Endodermal cell (in vitro differentiated cells): ENCODE measurements at regions not wholly inside any gene's neighbourhood (a gene's known extent, or its start where the extent isn't known, plus 50 kb on each side); places are given as distances from the start of the nearest gene placed in this dataset.

Experiments used
- DNase-seq: peaks from one replicate; pipeline ENCODE4 v3.0.0-alpha.2; 2017
- H3K27ac ChIP-seq: 2 replicates; pipeline ENCODE4 v1.5.1; 2013; ENCODE audit warnings: mild to moderate bottlenecking, low read depth, low read length, moderate library complexity
- H3K27me3 ChIP-seq: 2 replicates; pipeline ENCODE4 v1.6.1; 2013; ENCODE audit warnings: mild to moderate bottlenecking, low read length, moderate library complexity; ENCODE audit not compliant: insufficient read depth, control insufficient read depth, poor library complexity, severe bottlenecking
- H3K36me3 ChIP-seq: 2 replicates; pipeline ENCODE4 v1.7.0; 2013; ENCODE audit warnings: mild to moderate bottlenecking, low read length, moderate library complexity; ENCODE audit not compliant: control insufficient read depth, insufficient read depth
- H3K4me1 ChIP-seq: one replicate; pipeline ENCODE4 v1.7.0; 2013; ENCODE audit warnings: low read length; ENCODE audit not compliant: control insufficient read depth, insufficient read depth
- H3K4me3 ChIP-seq: 2 replicates; pipeline ENCODE4 v1.5.1; 2013; ENCODE audit warnings: mild to moderate bottlenecking, low read length, moderate library complexity
- H3K9ac ChIP-seq: 2 replicates; pipeline ENCODE4 v1.6.1; 2013; ENCODE audit warnings: mild to moderate bottlenecking, low read length, moderate library complexity; ENCODE audit not compliant: poor library complexity, severe bottlenecking; ENCODE audit errors: extremely low read depth
- H3K9me3 ChIP-seq: 2 replicates; pipeline ENCODE4 v1.6.1; 2013; ENCODE audit warnings: mild to moderate bottlenecking, low read length, moderate library complexity; ENCODE audit not compliant: control insufficient read depth
- H3K27ac Mint-ChIP-seq: 2 replicates; pipeline ENCODE4 v1.8.0; 2020; ENCODE audit warnings: mixed read lengths
- H3K27me3 Mint-ChIP-seq: 2 replicates; pipeline ENCODE4 v1.8.0; 2021; ENCODE audit warnings: mild to moderate bottlenecking, mixed read lengths; ENCODE audit not compliant: insufficient read depth
- H3K36me3 Mint-ChIP-seq: 2 replicates; pipeline ENCODE4 v1.8.0; 2020; ENCODE audit warnings: low read depth, mixed read lengths
- H3K4me1 Mint-ChIP-seq: 2 replicates; pipeline ENCODE4 v1.8.0; 2020; ENCODE audit warnings: mixed read lengths
- H3K4me3 Mint-ChIP-seq: 2 replicates; pipeline ENCODE4 v1.8.0; 2020; ENCODE audit warnings: mild to moderate bottlenecking, moderate library complexity, mixed read lengths
- H3K9me3 Mint-ChIP-seq: 2 replicates; pipeline ENCODE4 v1.8.0; 2020; ENCODE audit warnings: mild to moderate bottlenecking, mixed read lengths
- CTCF ChIP-seq: fragments of 200-600 bp; sonication (generic); conservative IDR thresholded peaks from 2 replicates; pipeline ENCODE4 v1.5.0; 2021; ENCODE audit warnings: antibody characterized with exemption, mild to moderate bottlenecking
- WGBS, 2 experiments: methylation state at CpG; one replicate each; pipeline versions ENCODE4 v1.1.5 to v1.1.7; 2013; ENCODE audit warnings: missing lambda C conversion rate in 2 of 2, mixed read lengths in 1 of 2; ENCODE audit not compliant: insufficient coverage in 1 of 2, insufficient read length in 1 of 2; 5-methylcytosine and 5-hydroxymethylcytosine counted together

- no peak for TF ChIP-seq CTCF
- no peaks in the 10 kb centered on the region for H3K36me3 ChIP-seq
- no peaks in the 10 kb centered on the region for H3K9me3 ChIP-seq
- no peak overlapping the region for H3K27ac ChIP-seq
- peak overlapping the region; percentile 39 for H3K4me3 ChIP-seq
- no peak overlapping the region for H3K9ac ChIP-seq
- Mint-ChIP-seq H3K27me3 (peaks cover 6% of the 10 kb centered on the region), H3K4me3 (peak overlapping the region; percentile 5), H3K36me3 (no peaks in the 10 kb centered on the region), H3K27ac (peak overlapping the region; percentile 87), H3K9me3 (no peaks in the 10 kb centered on the region), H3K4me1 (peaks cover 48% of the 10 kb centered on the region)
- DNase-seq, result no peak
- peaks cover 21% of the 10 kb centered on the region for H3K4me1 ChIP-seq
- WGBS, 2 experiments, result 49% methylated on average over 2 of the region's 2 CpGs; no CpG with 5 or more reads in 1 of the 2 experiments
- no peaks in the 10 kb centered on the region for H3K27me3 ChIP-seq
Observed at GRCh38 chr6:11428371-11428770, 109.2 kb upstream of the TMEM170B start.

- Mint-ChIP-seq H3K9me3 (no peaks in the 10 kb centered on the region), H3K4me1 (peaks cover 46% of the 10 kb centered on the region), H3K36me3 (no peaks in the 10 kb centered on the region), H3K27me3 (peaks cover 6% of the 10 kb centered on the region), H3K27ac (peak overlapping the region; percentile 87), H3K4me3 (no peak overlapping the region)
- DNase-seq, result no peak
- Histone ChIP-seq H3K27me3 (no peaks in the 10 kb centered on the region), H3K4me1 (peaks cover 21% of the 10 kb centered on the region), H3K27ac (no peak overlapping the region), H3K9ac (no peak overlapping the region), H3K36me3 (no peaks in the 10 kb centered on the region), H3K4me3 (no peak overlapping the region), H3K9me3 (no peaks in the 10 kb centered on the region)
- WGBS, 2 experiments, result 79 to 84% methylated on average over 3 to 10 of the region's 10 CpGs
- no peak for TF ChIP-seq CTCF
Observed at GRCh38 chr6:11427723-11428245, 109.8 kb upstream of the TMEM170B start.

- H3K9me3 Mint-ChIP-seq, result no peaks in the 10 kb centered on the region
Observed at GRCh38 chr6:11427091-11427722, 110.3 kb upstream of the TMEM170B start.

More at GRCh38 chr6:11427091-11427722, 110.3 kb upstream of the TMEM170B start:
- Mint-ChIP-seq H3K4me1 (peaks cover 46% of the 10 kb centered on the region), H3K27me3 (peaks cover 6% of the 10 kb centered on the region), H3K36me3 (no peaks in the 10 kb centered on the region), H3K4me3 (no peak overlapping the region), H3K27ac (peak overlapping the region; percentile 7)
- Histone ChIP-seq H3K27me3 (no peaks in the 10 kb centered on the region), H3K9me3 (no peaks in the 10 kb centered on the region), H3K36me3 (no peaks in the 10 kb centered on the region), H3K9ac (no peak overlapping the region), H3K4me1 (peaks cover 21% of the 10 kb centered on the region), H3K27ac (no peak overlapping the region), H3K4me3 (no peak overlapping the region)
- WGBS, 2 experiments, result 80 to 93% methylated on average over 1 to 8 of the region's 9 CpGs
- no peak for TF ChIP-seq CTCF
- no peak for DNase-seq
